ENCODE measurements at regions not wholly inside any gene's neighbourhood (a gene's known extent, or its start where the extent isn't known, plus 50 kb on each side); places are given as distances from the start of the nearest gene placed in this dataset.

DNA sequence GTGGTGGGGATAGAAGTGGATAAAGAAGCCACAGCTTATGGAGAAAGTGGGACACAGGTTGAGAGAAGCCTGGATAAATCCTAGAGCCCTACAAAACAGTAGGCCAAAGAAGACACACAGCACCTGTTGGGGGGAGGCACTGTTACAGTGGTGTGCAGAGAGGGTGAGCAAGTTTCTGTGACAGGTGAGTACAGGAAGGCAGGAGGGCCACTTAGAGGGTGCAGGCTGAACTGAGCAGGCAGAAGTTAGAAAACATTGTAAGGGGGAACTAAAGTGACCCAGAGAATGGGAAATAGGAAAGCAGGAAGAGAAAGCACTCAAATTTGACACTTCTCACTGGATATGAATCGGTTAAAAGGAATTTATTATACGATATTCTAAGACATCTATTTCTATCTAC lies 146.1 kb upstream of the TMCO5A start:
- Histone ChIP-seq H3K27ac (ENCODE audit: low read depth in 2 of 2, low read length in 1 of 2) (no peak overlapping the region), H3F3A (replicated peaks; ENCODE audit: insufficient read depth) (peaks cover 4% of the 10 kb centered on the region), H3K36me3 (replicated peaks in 1 of 2; ENCODE audit: control insufficient read depth in 1 of 2, insufficient read depth in 2 of 2, low read length in 1 of 2) (no peaks in the 10 kb centered on the region), H3K9ac (no peak overlapping the region), H2AFZ (ENCODE audit: low read depth) (no peak overlapping the region), H3K9me3 (no peaks in the 10 kb centered on the region), H3K4me3 (ENCODE audit: low read depth in 2 of 2, low read length in 1 of 2) (no peak overlapping the region), H3K4me2 (no peak overlapping the region), H3K4me1 (ENCODE audit: control insufficient read depth in 1 of 2, insufficient read depth in 2 of 2, low read depth in 1 of 2, low read length in 1 of 2) (peaks cover 5 to 10% of the 10 kb centered on the region in 2 experiments; a peak in 2 of 4 replicates), H4K20me1 (ENCODE audit: insufficient read depth) (no peaks in the 10 kb centered on the region), H3K27me3 (ENCODE audit: insufficient read depth) (no peaks in the 10 kb centered on the region), H3K9me2 (no peaks in the 10 kb centered on the region; the same call in 1 of the 2 replicates), H3K79me2 (ENCODE audit: insufficient read depth) (no peaks in the 10 kb centered on the region)
- POLR2A ChIA-PET: interaction anchor here (0.6 kb wide), 1 partner anchor 764 kb away, joined by 4 read pairs; no protein-coding TSS in a partner anchor
- CTCF ChIA-PET: no interaction called here
- 72% methylated on average over 2 of the region's 2 CpGs for WGBS (ENCODE audit: low lambda C conversion rate)
- TF ChIP-seq, protein P1, sequence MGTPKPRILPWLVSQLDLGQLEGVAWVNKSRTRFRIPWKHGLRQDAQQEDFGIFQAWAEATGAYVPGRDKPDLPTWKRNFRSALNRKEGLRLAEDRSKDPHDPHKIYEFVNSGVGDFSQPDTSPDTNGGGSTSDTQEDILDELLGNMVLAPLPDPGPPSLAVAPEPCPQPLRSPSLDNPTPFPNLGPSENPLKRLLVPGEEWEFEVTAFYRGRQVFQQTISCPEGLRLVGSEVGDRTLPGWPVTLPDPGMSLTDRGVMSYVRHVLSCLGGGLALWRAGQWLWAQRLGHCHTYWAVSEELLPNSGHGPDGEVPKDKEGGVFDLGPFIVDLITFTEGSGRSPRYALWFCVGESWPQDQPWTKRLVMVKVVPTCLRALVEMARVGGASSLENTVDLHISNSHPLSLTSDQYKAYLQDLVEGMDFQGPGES (IDR thresholded peaks at IDR 0.05; ENCODE audit: low read depth, low read length): no peak
- TF ChIP-seq FOXM1 (IDR thresholded peaks at IDR 0.05; ENCODE audit: low read depth): no peak
- TF ChIP-seq, protein P2, sequence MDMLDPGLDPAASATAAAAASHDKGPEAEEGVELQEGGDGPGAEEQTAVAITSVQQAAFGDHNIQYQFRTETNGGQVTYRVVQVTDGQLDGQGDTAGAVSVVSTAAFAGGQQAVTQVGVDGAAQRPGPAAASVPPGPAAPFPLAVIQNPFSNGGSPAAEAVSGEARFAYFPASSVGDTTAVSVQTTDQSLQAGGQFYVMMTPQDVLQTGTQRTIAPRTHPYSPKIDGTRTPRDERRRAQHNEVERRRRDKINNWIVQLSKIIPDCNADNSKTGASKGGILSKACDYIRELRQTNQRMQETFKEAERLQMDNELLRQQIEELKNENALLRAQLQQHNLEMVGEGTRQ (IDR thresholded peaks at IDR 0.05; ENCODE audit: borderline replicate concordance, low read depth, low read length): no peak
- DNase-seq: no peak

DNA sequence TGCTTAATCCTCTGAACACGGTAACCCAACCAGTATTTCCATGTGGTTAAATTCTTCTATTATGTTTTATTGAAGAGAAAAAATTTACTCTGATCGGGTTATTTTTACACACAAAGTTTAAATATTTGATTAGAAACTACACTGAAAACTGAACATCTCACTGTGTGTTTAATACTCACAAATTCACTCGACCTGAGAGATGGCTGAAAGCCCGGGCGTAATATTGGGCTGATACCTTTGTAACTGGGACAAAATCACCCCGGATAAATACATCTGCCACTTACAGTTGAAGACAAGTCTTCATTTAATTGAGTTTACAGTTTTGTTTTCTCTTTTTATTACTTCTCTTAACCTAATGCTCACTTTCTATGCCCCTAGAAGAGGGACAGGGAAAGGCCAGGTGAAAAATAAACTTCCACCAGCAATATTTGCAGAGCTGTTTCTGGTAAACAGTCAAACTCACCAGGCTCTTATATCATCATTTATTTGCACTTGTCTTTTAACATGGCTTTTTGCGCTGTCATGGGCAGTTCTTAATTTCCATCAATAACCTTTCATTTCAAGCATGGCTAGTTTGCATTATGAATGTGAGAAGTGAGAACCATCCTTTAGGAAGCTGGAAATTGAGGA lies 145.6 kb upstream of the TMCO5A start:
- Histone ChIP-seq H3K9me3 (no peaks in the 10 kb centered on the region), H3K36me3 (replicated peaks in 1 of 2; ENCODE audit: control insufficient read depth in 1 of 2, insufficient read depth in 2 of 2, low read length in 1 of 2) (no peaks in the 10 kb centered on the region), H3K79me2 (ENCODE audit: insufficient read depth) (no peaks in the 10 kb centered on the region), H3K27ac (ENCODE audit: low read depth in 2 of 2, low read length in 1 of 2) (peak overlapping the region in 1 of 2 experiments; percentile 61; a peak in 1 of 4 replicates), H3K4me3 (ENCODE audit: low read depth in 2 of 2, low read length in 1 of 2) (no peak overlapping the region), H3K27me3 (ENCODE audit: insufficient read depth) (no peaks in the 10 kb centered on the region), H3K4me2 (no peak overlapping the region), H3K9me2 (no peaks in the 10 kb centered on the region; the same call in 1 of the 2 replicates), H3F3A (replicated peaks; ENCODE audit: insufficient read depth) (peaks cover 4% of the 10 kb centered on the region), H3K9ac (no peak overlapping the region), H4K20me1 (ENCODE audit: insufficient read depth) (no peaks in the 10 kb centered on the region), H3K4me1 (ENCODE audit: control insufficient read depth in 1 of 2, insufficient read depth in 2 of 2, low read depth in 1 of 2, low read length in 1 of 2) (peaks cover 5 to 10% of the 10 kb centered on the region in 2 experiments; a peak in 2 of 4 replicates), H2AFZ (ENCODE audit: low read depth) (no peak overlapping the region)
- no peak for DNase-seq
- ChIA-PET POLR2A (no interaction called here), CTCF (no interaction called here)
- TF ChIP-seq TCF12 (IDR thresholded peaks at IDR 0.05): no peak
- 90% methylated on average over 7 of the region's 7 CpGs for WGBS (ENCODE audit: low lambda C conversion rate)

DNA sequence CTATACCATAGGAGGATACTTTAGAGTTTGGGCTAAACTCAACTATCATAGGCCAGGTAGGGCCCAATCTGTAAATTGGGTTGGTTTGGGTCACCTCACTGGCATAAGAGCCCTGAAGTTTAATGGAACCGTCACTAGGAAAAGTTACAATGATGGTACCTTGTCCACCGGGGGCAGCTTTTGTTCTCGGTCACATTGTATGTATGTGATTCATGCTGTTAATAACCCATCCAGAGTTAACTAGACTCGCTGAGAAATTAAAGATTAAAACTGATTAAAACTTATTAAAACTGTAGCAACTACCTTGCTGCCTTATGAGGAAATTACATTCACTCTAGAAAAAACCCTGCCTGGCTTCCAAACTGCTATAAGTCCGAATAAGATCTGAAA lies 145.0 kb upstream of the TMCO5A start:
- no peak overlapping the region for H3K9ac ChIP-seq
- H2AFZ ChIP-seq (ENCODE audit: low read depth): no peak overlapping the region
- no peak overlapping the region for H3K4me2 ChIP-seq
- H3F3A ChIP-seq (replicated peaks; ENCODE audit: insufficient read depth): peaks cover 4% of the 10 kb centered on the region
- no peaks in the 10 kb centered on the region; the same call in 1 of the 2 replicates for H3K9me2 ChIP-seq
- ChIA-PET CTCF (no interaction called here), POLR2A (no interaction called here)
- H3K4me3 ChIP-seq (ENCODE audit: low read depth in 2 of 2, low read length in 1 of 2): no peak overlapping the region
- no peak for DNase-seq
- peak overlapping the region in 1 of 2 experiments; percentile 61; a peak in 2 of 4 replicates for H3K27ac ChIP-seq (ENCODE audit: low read depth in 2 of 2, low read length in 1 of 2)
- no peaks in the 10 kb centered on the region for H3K27me3 ChIP-seq (ENCODE audit: insufficient read depth)
- no peak for TF ChIP-seq RFX5 (IDR thresholded peaks at IDR 0.05; ENCODE audit: low read length)
- TF ChIP-seq, protein P3, sequence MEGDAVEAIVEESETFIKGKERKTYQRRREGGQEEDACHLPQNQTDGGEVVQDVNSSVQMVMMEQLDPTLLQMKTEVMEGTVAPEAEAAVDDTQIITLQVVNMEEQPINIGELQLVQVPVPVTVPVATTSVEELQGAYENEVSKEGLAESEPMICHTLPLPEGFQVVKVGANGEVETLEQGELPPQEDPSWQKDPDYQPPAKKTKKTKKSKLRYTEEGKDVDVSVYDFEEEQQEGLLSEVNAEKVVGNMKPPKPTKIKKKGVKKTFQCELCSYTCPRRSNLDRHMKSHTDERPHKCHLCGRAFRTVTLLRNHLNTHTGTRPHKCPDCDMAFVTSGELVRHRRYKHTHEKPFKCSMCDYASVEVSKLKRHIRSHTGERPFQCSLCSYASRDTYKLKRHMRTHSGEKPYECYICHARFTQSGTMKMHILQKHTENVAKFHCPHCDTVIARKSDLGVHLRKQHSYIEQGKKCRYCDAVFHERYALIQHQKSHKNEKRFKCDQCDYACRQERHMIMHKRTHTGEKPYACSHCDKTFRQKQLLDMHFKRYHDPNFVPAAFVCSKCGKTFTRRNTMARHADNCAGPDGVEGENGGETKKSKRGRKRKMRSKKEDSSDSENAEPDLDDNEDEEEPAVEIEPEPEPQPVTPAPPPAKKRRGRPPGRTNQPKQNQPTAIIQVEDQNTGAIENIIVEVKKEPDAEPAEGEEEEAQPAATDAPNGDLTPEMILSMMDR (IDR thresholded peaks at IDR 0.05): peak; percentile 36
- H3K79me2 ChIP-seq (ENCODE audit: insufficient read depth): no peaks in the 10 kb centered on the region
- WGBS (ENCODE audit: low lambda C conversion rate): 90% methylated on average over 5 of the region's 5 CpGs
- peaks cover 10% of the 10 kb centered on the region in 2 experiments; a peak in 2 of 4 replicates for H3K4me1 ChIP-seq (ENCODE audit: control insufficient read depth in 1 of 2, insufficient read depth in 2 of 2, low read depth in 1 of 2, low read length in 1 of 2)
- H3K9me3 ChIP-seq: no peaks in the 10 kb centered on the region
- no peaks in the 10 kb centered on the region for H4K20me1 ChIP-seq (ENCODE audit: insufficient read depth)
- no peaks in the 10 kb centered on the region for H3K36me3 ChIP-seq (replicated peaks in 1 of 2; ENCODE audit: control insufficient read depth in 1 of 2, insufficient read depth in 2 of 2, low read length in 1 of 2)

All from SK-N-SH (cell line).